ENCODE measurements at regions not wholly inside any gene's neighbourhood (a gene's known extent, or its start where the extent isn't known, plus 50 kb on each side); places are given as distances from the start of the nearest gene placed in this dataset.

GRCh38 chr11:45369313-45369712 is 83.2 kb upstream of the SYT13 start:
- TF ChIP-seq ZFX (IDR thresholded peaks at IDR 0.05), result no peak
- no peak for TF ChIP-seq CTCF (conservative IDR thresholded peaks at IDR 0.05)

GRCh38 chr11:45368697-45369096 is 82.6 kb upstream of the SYT13 start:
- TF ChIP-seq ZFX (IDR thresholded peaks at IDR 0.05), result no peak
- TF ChIP-seq CTCF (conservative IDR thresholded peaks at IDR 0.05), result no peak
- H3K27ac ChIP-seq, result no peak overlapping the region

More at GRCh38 chr11:45369313-45369712, 83.2 kb upstream of the SYT13 start:
- H3K27ac ChIP-seq, result no peak overlapping the region

- TF ChIP-seq ZFX (IDR thresholded peaks at IDR 0.05) (no peak), CTCF (conservative IDR thresholded peaks at IDR 0.05) (no peak)
Observed at GRCh38 chr11:45366619-45367190, 80.6 kb upstream of the SYT13 start.

GRCh38 chr11:45365961-45366618 is 79.9 kb upstream of the SYT13 start:
- TF ChIP-seq CTCF (conservative IDR thresholded peaks at IDR 0.05) (no peak), ZFX (IDR thresholded peaks at IDR 0.05) (no peak)

More at GRCh38 chr11:45366619-45367190, 80.6 kb upstream of the SYT13 start:
- no peak overlapping the region for H3K27ac ChIP-seq

GRCh38 chr11:45362636-45363035 is 76.5 kb upstream of the SYT13 start:
- no peak overlapping the region for H3K27ac ChIP-seq
- no peak for TF ChIP-seq ZFX (IDR thresholded peaks at IDR 0.05)
- no peak for TF ChIP-seq CTCF (conservative IDR thresholded peaks at IDR 0.05)

More at GRCh38 chr11:45365961-45366618, 79.9 kb upstream of the SYT13 start:
- H3K27ac ChIP-seq, result no peak overlapping the region

GRCh38 chr11:45361551-45361950 is 75.4 kb upstream of the SYT13 start:
- H3K27ac ChIP-seq, result no peak overlapping the region; the same call in 1 of the 2 replicates
- TF ChIP-seq CTCF (conservative IDR thresholded peaks at IDR 0.05), result no peak

- H3K27ac ChIP-seq, result no peak overlapping the region
- TF ChIP-seq CTCF (conservative IDR thresholded peaks at IDR 0.05) (no peak), ZFX (IDR thresholded peaks at IDR 0.05) (no peak)
Observed at GRCh38 chr11:45355706-45356041, 69.5 kb upstream of the SYT13 start.

All from C4-2B (cell line).